ENCODE measurements at regions not wholly inside any gene's neighbourhood (a gene's known extent, or its start where the extent isn't known, plus 50 kb on each side); places are given as distances from the start of the nearest gene placed in this dataset.
"Not testable (repeated sequence)": the region's sequence is repeated elsewhere in the genome, so short reads cannot be mapped to it uniquely, and the experiment has no call there.

- DNase-seq = no peak
These were observed 187.8 kb downstream of the PYDC2 start for GRCh38 chr3:191648787-191649186.

DNA sequence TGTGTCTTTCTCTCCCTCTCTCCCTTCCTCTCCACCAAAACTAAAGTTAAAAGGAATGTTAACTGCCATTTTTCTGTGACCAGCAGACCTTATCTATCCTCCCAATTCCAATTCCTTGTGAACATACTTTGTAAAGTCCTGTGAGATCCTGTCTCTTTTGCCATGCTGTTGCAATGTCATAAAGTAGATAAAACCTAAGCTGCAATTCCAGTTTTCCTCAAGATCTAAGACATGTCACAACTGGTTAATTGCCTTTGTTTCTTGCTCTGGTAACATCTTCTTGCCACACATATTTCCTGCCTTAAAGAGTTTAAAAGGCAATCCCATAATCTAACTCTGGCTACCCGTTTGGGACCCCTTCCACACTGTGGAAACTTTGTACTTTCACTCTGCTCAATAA lies 188.7 kb downstream of the PYDC2 start:
- DNase-seq = no peak

GRCh38 chr3:191658781-191659419 lies 197.9 kb downstream of the PYDC2 start:
- not testable (repeated sequence) for DNase-seq

DNA sequence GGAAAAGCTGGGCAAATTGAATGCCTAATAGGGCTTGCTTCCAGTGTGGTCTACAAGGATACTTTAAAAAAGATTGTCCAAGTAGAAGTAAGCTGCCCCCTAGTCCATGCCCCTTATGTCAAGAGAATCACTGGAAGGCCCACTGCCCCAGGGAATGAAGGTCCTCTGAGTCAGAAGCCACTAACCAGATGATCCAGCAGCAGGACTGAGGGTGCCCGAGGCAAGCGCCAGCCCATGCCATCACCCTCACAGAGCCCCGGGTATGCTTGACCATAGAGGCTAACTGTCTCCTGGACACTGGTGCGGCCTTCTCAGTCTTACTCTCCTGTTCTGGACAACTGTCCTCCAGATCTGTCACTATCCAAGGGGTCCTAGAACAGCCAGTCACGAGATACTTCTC lies 201.2 kb downstream of the PYDC2 start:
- not testable (repeated sequence) for DNase-seq

GRCh38 chr3:191680989-191681597 lies 220.1 kb downstream of the PYDC2 start:
- no peak for DNase-seq

DNA sequence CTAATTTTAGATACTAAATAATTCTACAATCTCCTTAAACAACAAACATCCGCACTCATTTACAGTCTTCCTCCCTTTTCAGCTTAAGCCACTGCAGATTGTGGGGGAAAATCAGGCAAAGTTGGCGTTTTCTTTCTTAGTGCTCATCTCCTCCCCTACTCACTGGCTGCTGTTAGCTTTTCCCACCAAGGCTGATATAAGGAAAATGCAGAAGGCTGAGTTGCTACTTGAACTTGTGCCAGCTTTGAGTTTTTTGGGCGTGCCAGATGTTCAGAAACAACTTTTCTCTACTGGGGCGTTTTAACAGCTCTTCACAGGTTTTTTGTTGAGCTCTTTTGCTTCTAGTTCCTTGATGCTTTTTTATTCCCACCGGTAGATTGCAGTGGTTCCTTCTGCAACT lies 222.0 kb downstream of the PYDC2 start:
- no peak for DNase-seq

GRCh38 chr3:191686626-191687025 lies 225.7 kb downstream of the PYDC2 start:
- DNase-seq = no peak

DNA sequence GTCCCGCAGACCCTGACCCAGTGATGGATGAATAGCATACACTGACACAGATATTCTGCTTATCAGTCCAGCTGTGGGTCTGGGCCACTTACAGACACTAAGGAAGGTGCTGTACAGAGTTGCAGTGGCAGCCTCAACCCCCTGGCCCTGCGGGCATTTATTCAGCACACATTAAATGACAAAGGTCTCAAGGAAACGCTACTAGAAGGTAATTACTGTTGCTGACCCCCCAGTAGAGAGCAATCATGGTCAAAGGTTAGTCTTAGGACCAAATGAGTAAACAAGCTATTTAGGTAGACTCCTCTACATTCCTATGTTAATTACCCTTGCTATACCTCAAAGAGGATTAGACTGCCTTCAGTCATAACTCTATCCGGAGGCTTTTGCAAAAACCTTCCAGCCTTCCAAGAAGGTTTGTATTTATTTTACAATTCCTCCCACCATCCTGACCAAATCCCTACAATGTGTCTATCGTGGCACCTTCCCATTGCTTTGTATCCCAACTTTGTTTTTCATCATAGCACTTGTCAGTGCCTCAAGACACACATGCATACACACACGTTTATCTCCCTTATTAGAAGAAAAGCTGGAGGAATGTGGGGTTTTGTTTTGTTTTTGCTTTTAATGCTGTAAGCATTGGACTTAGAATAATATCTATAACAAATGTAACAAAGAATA lies 227.9 kb downstream of the PYDC2 start:
- DNase-seq = no peak

GRCh38 chr3:191691184-191691583 lies 230.2 kb downstream of the PYDC2 start:
- DNase-seq = not testable (repeated sequence)

DNA sequence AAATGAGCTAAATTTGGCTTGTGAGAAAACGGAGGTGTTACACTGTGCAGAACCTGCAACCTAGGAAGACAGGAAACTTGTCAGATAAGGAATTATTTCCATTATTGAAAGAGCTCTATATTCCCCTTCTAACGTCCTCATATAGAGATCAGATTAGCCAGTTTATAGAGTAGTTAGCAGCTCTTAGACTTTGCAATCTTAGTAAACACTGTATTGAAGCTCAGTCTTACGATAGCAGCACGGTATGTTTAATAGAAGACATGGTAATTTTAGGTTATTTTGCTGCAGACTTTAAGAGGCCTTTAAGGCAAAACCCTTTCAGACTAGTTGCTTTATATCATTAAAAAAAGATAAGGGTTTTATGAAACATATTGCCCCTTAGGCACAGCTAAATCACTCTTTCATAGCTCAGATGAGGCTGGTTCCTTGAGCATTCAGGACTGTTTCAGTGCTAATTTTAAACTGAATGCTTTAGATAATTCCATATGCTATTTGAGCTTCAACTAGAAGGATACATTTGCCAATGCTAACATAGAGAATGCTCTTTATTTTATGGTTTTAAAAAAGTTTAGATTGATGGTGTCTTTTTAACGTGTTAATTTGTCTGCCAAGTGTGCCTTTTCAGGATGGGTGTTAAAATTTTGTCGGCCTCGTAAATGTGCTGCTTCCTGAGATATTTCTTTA lies 234.3 kb downstream of the PYDC2 start:
- DNase-seq = no peak

DNA sequence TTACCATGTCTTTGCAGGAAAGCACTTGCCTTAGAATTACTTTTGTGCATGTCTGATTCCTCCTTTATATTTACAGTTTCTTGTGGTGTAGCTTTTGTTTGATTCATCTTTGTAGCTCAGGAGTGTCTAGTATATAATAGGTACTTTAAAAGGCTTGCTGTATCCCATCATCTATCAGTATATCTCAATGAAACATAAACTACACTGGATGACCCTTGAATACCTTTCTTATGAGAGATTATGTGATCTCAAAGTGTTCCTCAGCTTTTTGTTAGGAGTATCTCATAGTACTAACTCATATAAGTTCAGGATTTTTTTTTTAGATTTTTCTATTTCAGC lies 234.8 kb downstream of the PYDC2 start:
- no peak for DNase-seq

DNA sequence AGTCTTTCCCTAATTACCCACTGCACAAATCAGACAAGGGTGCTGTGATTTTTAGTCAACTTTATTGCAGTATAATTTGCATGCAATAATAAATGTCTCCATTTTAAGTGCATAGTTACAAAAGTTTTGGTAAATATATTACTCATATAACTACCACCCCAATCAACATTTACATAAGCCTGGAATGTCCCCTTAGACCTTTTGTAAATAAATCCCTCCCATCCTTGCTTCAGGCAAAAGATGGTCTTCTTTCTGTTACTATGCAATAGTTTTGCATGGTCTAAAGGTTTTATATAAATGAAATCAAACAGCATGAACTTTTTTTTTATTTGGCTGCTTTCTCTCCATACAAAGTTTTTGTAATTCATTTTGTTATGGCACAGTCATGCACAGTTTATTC lies 235.4 kb downstream of the PYDC2 start:
- no peak for DNase-seq

- no peak for DNase-seq
These were observed 238.6 kb downstream of the PYDC2 start for GRCh38 chr3:191699546-191699945.

DNA sequence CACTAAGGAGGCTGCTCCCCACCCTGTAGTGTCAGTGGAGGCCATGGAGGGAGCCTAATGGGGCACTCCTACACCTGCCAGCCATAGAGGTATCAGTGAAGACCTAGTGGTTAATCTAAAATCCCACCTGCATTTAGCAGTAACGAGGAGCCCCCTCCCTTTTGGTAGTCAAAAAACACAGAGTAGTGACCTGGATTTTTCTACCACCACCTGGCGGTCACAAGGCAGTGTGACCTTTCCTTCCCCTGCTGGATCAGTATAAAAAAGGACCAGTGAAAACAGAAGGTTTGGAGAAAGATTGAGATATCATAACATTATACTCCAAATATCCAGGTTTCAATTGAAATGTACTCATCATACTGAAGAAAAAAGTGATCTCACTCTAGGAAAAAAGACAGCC lies 241.2 kb downstream of the PYDC2 start:
- DNase-seq = no peak

DNA sequence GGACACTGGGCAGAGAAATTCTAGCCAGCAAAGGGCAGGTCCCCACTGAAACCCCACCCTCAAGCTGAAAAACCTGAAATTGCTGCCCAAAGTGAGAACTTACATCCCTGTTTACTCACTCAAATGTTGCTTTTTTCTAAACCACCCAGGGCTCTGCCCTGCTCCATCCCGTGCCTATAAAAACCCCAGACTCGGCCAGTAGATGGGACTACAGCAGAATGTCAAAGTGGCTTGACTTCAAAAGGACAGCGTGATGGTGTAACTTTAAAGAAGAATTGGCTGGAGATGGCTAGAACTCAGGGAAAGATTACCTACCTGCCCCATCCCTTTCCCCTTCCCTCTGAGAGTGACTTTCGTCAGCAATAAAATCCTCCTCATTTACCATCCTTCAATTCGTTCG lies 246.9 kb downstream of the PYDC2 start:
- no peak for DNase-seq

- no peak for DNase-seq
These were observed 254.6 kb downstream of the PYDC2 start for GRCh38 chr3:191715585-191715984.

- no peak for DNase-seq
These were observed 260.5 kb downstream of the PYDC2 start for GRCh38 chr3:191721390-191721861.

DNA sequence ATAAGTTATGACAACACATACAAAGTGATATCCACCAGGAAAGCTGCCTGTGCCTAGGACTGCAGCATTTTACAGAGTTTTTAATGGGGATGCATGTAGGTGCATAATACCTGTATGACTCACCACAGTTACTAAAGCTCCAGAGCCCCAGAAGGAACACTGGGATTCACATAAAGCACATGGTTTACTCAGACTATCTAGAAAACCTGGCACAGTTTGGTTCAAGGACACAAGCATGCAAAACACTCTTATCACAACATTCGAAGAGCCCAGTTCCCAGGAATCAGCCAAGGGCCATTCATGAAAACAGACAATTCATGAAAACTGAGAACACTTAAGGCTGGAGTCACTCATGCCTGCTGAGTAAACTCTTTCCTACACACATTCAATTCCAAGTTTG lies 261.0 kb downstream of the PYDC2 start:
- DNase-seq = no peak

- no peak for DNase-seq
These were observed 266.4 kb downstream of the PYDC2 start for GRCh38 chr3:191727338-191727737.

- DNase-seq = no peak
These were observed 267.2 kb downstream of the PYDC2 start for GRCh38 chr3:191728186-191728585.

DNA sequence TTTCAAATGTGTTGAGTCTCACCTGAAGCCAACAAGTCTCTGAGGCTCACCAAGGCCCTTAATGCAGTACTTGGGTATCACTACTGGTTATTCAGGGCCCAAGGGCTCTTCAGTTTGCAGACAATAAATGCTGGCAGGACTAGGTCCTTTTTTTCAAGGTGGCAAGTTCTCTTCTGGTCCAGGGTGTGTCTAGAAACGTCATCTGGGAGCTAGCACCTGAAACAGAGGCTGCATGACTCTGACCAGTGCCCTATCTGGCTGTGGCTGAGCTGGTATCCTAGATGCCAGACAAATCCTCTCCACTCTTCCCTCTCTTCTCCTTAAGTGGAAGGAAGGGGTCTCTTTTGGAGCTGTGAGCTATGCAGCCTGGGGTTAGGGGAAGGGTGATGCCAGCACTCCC lies 276.8 kb downstream of the PYDC2 start:
- DNase-seq = no peak

GRCh38 chr3:191740712-191741111 lies 279.7 kb downstream of the PYDC2 start:
- no peak for DNase-seq

DNA sequence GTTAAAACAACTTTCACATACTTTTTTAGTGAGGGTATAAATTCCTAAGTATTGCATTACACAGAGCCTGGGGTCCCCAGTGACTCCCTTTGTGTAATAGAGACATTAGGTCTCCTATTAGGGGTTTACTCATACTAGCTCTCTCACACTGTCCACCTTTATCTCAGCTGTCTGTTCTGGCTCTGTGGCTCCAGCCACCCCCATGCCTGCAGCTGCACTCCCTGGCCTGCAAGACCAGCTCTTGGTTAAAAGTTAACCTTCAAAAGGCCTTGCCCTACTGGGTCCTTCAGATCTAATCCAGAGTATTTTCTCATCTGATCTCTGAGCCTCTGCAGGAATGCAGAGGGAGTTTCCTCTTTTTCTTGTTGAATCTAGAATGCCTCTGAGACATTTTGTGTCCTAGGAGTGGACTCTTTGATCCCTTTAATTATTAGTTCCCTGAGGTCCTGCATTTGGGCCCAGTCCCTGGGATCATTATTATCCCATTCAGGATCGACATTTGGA lies 280.9 kb downstream of the PYDC2 start:
- DNase-seq = not testable (repeated sequence)

- DNase-seq = no peak
These were observed 282.3 kb downstream of the PYDC2 start for GRCh38 chr3:191743283-191743682.
